ENCODE measurements at regions not wholly inside any gene's neighbourhood (a gene's known extent, or its start where the extent isn't known, plus 50 kb on each side); places are given as distances from the start of the nearest gene placed in this dataset.

DNA sequence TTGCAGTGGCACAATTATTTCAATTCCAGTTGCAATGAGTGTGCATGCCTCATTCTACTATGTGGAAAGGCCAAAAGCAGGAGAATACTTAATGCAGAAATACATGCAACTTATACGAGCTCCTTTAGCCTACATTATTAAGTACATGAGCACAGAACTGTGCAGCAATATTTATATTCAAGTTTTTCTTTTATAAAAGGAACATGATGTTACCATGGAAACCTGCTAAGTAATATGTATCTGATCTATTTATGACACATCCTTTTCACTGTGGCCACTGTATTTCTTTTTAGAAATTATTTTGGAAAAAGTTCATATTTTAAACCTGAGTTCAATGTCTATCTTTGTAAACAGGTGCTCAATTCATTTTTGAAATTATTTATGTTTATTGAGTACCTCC, 88.9 kb downstream of the ELAPOR2 start:
- TF ChIP-seq POLR2A (IDR thresholded peaks at IDR 0.05), result no peak
- no peak for TF ChIP-seq CTCF (IDR thresholded peaks at IDR 0.05)
